ENCODE measurements at regions not wholly inside any gene's neighbourhood (a gene's known extent, or its start where the extent isn't known, plus 50 kb on each side); places are given as distances from the start of the nearest gene placed in this dataset.
"Not testable (repeated sequence)": the region's sequence is repeated elsewhere in the genome, so short reads cannot be mapped to it uniquely, and the experiment has no call there.

GRCh38 chr13:53445686-53446085 lies 417.1 kb downstream of the OLFM4 start:
- no peak for TF ChIP-seq CTCF (IDR thresholded peaks at IDR 0.05)
- TF ChIP-seq POLR2A (IDR thresholded peaks at IDR 0.05): no peak
- TF ChIP-seq POLR2AphosphoS5 (IDR thresholded peaks at IDR 0.05): peak; percentile 74
- peak; percentile 70 for DNase-seq (ENCODE audit: low spot score)
- H3K9me3 ChIP-seq: no peaks in the 10 kb centered on the region
- no peak overlapping the region for H3K4me3 ChIP-seq
- intact Hi-C loops (cut with DNase I): no loop called here
- H3K36me3 ChIP-seq: no peaks in the 10 kb centered on the region
- H3K27ac ChIP-seq: no peak overlapping the region
- WGBS: 22% methylated on average over 1 of the region's 1 CpG
- H3K27me3 ChIP-seq (replicated peaks; ENCODE audit: insufficient read depth): no peaks in the 10 kb centered on the region
- peaks cover 4% of the 10 kb centered on the region for H3K4me1 ChIP-seq (replicated peaks)

GRCh38 chr13:53447456-53447855 lies 418.8 kb downstream of the OLFM4 start:
- intact Hi-C loops (cut with DNase I): no loop called here
- WGBS: 84% methylated on average over 4 of the region's 4 CpGs

GRCh38 chr13:53447863-53448262 lies 419.2 kb downstream of the OLFM4 start:
- intact Hi-C loops (cut with DNase I): no loop called here

More at GRCh38 chr13:53447456-53447855, 418.8 kb downstream of the OLFM4 start:
- TF ChIP-seq CTCF (IDR thresholded peaks at IDR 0.05) (no peak), POLR2A (IDR thresholded peaks at IDR 0.05) (no peak), POLR2AphosphoS5 (IDR thresholded peaks at IDR 0.05) (no peak)
- H3K36me3 ChIP-seq: no peaks in the 10 kb centered on the region
- no peaks in the 10 kb centered on the region for H3K27me3 ChIP-seq (replicated peaks; ENCODE audit: insufficient read depth)
- no peak for DNase-seq (ENCODE audit: low spot score)
- peaks cover 4% of the 10 kb centered on the region for H3K4me1 ChIP-seq (replicated peaks)
- no peak overlapping the region for H3K4me3 ChIP-seq
- no peaks in the 10 kb centered on the region for H3K9me3 ChIP-seq
- no peak overlapping the region for H3K27ac ChIP-seq

GRCh38 chr13:53452263-53452808 lies 423.7 kb downstream of the OLFM4 start:
- 99% methylated on average over 9 of the region's 29 CpGs for WGBS
- DNase-seq (ENCODE audit: low spot score); intact Hi-C loops (cut with DNase I); H3K4me1 ChIP-seq (replicated peaks); H3K27me3 ChIP-seq (replicated peaks; ENCODE audit: insufficient read depth); H3K9me3 ChIP-seq; H3K36me3 ChIP-seq; H3K27ac ChIP-seq; H3K4me3 ChIP-seq: not testable (repeated sequence)

More at GRCh38 chr13:53447863-53448262, 419.2 kb downstream of the OLFM4 start:
- no peak overlapping the region for H3K4me3 ChIP-seq
- 54% methylated on average over 5 of the region's 5 CpGs for WGBS
- DNase-seq (ENCODE audit: low spot score): no peak
- H3K36me3 ChIP-seq: no peaks in the 10 kb centered on the region
- H3K4me1 ChIP-seq (replicated peaks): peaks cover 4% of the 10 kb centered on the region
- H3K9me3 ChIP-seq: no peaks in the 10 kb centered on the region
- H3K27me3 ChIP-seq (replicated peaks; ENCODE audit: insufficient read depth): no peaks in the 10 kb centered on the region
- H3K27ac ChIP-seq: no peak overlapping the region
- TF ChIP-seq POLR2AphosphoS5 (IDR thresholded peaks at IDR 0.05) (no peak), CTCF (IDR thresholded peaks at IDR 0.05) (no peak), POLR2A (IDR thresholded peaks at IDR 0.05) (no peak)

GRCh38 chr13:53460796-53461195 lies 432.2 kb downstream of the OLFM4 start:
- intact Hi-C loops (cut with DNase I): no loop called here
- 36% methylated on average over 1 of the region's 1 CpG for WGBS
- DNase-seq (ENCODE audit: low spot score): no peak

GRCh38 chr13:53463106-53463505 lies 434.5 kb downstream of the OLFM4 start:
- no peaks in the 10 kb centered on the region for H3K4me1 ChIP-seq (replicated peaks)
- H3K27ac ChIP-seq: no peak overlapping the region
- WGBS: 83% methylated on average over 3 of the region's 3 CpGs
- DNase-seq (ENCODE audit: low spot score): no peak
- H3K9me3 ChIP-seq: no peaks in the 10 kb centered on the region
- intact Hi-C loops (cut with DNase I): no loop called here
- no peaks in the 10 kb centered on the region for H3K27me3 ChIP-seq (replicated peaks; ENCODE audit: insufficient read depth)
- TF ChIP-seq CTCF (IDR thresholded peaks at IDR 0.05) (no peak), POLR2A (IDR thresholded peaks at IDR 0.05) (no peak), POLR2AphosphoS5 (IDR thresholded peaks at IDR 0.05) (no peak)
- no peak overlapping the region for H3K4me3 ChIP-seq
- no peaks in the 10 kb centered on the region for H3K36me3 ChIP-seq

More at GRCh38 chr13:53460796-53461195, 432.2 kb downstream of the OLFM4 start:
- no peak overlapping the region for H3K4me3 ChIP-seq
- H3K4me1 ChIP-seq (replicated peaks): no peaks in the 10 kb centered on the region
- no peaks in the 10 kb centered on the region for H3K27me3 ChIP-seq (replicated peaks; ENCODE audit: insufficient read depth)
- TF ChIP-seq POLR2A (IDR thresholded peaks at IDR 0.05): no peak
- H3K36me3 ChIP-seq: no peaks in the 10 kb centered on the region
- no peak overlapping the region for H3K27ac ChIP-seq
- H3K9me3 ChIP-seq: no peaks in the 10 kb centered on the region
